ENCODE measurements at regions not wholly inside any gene's neighbourhood (a gene's known extent, or its start where the extent isn't known, plus 50 kb on each side); places are given as distances from the start of the nearest gene placed in this dataset.
"Not testable (repeated sequence)": the region's sequence is repeated elsewhere in the genome, so short reads cannot be mapped to it uniquely, and the experiment has no call there.

DNA sequence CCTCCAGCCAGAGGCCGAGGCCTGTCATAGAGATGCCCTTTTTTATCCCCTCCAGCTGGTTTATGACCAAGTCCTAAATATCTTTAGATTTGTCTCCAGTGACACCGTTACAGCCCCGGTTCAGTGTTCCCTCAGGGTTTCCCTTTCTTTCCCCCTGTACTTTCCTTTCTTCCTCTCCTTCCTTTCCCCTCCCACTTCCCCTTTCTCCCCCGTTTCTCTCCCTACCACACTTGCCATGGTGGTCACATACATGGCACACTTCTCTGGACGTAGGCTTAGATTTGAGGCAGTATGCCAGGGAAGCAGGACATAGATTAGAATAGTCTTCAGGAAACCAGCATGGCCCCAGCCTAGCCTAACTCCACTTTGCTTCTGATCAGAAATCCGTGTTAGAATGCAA lies 188.3 kb downstream of the OR4M2 start:
- TF ChIP-seq, protein P1, sequence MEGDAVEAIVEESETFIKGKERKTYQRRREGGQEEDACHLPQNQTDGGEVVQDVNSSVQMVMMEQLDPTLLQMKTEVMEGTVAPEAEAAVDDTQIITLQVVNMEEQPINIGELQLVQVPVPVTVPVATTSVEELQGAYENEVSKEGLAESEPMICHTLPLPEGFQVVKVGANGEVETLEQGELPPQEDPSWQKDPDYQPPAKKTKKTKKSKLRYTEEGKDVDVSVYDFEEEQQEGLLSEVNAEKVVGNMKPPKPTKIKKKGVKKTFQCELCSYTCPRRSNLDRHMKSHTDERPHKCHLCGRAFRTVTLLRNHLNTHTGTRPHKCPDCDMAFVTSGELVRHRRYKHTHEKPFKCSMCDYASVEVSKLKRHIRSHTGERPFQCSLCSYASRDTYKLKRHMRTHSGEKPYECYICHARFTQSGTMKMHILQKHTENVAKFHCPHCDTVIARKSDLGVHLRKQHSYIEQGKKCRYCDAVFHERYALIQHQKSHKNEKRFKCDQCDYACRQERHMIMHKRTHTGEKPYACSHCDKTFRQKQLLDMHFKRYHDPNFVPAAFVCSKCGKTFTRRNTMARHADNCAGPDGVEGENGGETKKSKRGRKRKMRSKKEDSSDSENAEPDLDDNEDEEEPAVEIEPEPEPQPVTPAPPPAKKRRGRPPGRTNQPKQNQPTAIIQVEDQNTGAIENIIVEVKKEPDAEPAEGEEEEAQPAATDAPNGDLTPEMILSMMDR (IDR thresholded peaks at IDR 0.05; ENCODE audit: low read depth, low read length) = not testable (repeated sequence)
- TF ChIP-seq EZH2phosphoT487 (IDR thresholded peaks at IDR 0.05; ENCODE audit: low read depth) = not testable (repeated sequence)

Measured in OCI-LY3 (cell line).